22Rv1 (cell line): ENCODE measurements at regions not wholly inside any gene's neighbourhood (a gene's known extent, or its start where the extent isn't known, plus 50 kb on each side); places are given as distances from the start of the nearest gene placed in this dataset.

Source experiments
- ZFX ChIP-seq: fragments of 450-650 bp; IDR thresholded peaks from 2 replicates; pipeline ENCODE4 v1.6.1; 2017; ENCODE audit warnings: antibody characterized with exemption, borderline replicate concordance
- TF ChIP-seq, protein P1 (sequence below): fragments of 450-650 bp; IDR thresholded peaks from 2 replicates; pipeline ENCODE4 v1.5.1; 2017; ENCODE audit warnings: mild to moderate bottlenecking

DNA sequence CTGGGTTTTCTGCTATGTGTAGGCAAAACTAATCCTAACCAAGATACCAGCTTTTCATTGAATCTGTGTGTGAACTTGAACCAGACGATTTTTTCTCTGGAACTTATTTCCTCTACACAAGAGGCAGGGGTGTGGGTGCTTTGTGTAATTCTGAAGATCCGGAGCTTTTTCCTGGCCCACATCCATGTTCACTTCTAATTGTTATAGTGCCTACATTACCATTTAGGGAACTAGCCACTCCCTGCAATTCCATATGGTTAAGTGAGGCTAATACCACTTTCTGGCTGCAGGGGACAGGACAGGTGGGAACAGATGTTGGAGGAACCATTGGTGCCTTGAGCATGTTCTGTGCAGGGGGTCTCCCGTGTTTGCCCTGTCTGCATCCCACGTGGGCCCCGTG lies 83.4 kb upstream of the FMN2 start:
- TF ChIP-seq, protein P1, sequence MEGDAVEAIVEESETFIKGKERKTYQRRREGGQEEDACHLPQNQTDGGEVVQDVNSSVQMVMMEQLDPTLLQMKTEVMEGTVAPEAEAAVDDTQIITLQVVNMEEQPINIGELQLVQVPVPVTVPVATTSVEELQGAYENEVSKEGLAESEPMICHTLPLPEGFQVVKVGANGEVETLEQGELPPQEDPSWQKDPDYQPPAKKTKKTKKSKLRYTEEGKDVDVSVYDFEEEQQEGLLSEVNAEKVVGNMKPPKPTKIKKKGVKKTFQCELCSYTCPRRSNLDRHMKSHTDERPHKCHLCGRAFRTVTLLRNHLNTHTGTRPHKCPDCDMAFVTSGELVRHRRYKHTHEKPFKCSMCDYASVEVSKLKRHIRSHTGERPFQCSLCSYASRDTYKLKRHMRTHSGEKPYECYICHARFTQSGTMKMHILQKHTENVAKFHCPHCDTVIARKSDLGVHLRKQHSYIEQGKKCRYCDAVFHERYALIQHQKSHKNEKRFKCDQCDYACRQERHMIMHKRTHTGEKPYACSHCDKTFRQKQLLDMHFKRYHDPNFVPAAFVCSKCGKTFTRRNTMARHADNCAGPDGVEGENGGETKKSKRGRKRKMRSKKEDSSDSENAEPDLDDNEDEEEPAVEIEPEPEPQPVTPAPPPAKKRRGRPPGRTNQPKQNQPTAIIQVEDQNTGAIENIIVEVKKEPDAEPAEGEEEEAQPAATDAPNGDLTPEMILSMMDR: no peak
- no peak for TF ChIP-seq ZFX
